Trophoblast cell (in vitro differentiated cells and primary cell): ENCODE measurements at regions not wholly inside any gene's neighbourhood (a gene's known extent, or its start where the extent isn't known, plus 50 kb on each side); places are given as distances from the start of the nearest gene placed in this dataset.

Experiments
- DNase-seq, 2 donors: peaks; one replicate each; pipeline ENCODE4 v3.0.0-alpha.2; 2016
- H2AFZ ChIP-seq: 2 replicates; pipeline ENCODE4 v1.6.1; 2013; ENCODE audit warnings: low read length, moderate library complexity, mild to moderate bottlenecking; ENCODE audit not compliant: insufficient read depth, poor library complexity
- H2AK5ac ChIP-seq: 2 replicates; pipeline ENCODE4 v1.6.1; 2013; ENCODE audit warnings: mild to moderate bottlenecking, low read length
- H2BK120ac ChIP-seq: 2 replicates; pipeline ENCODE4 v1.6.1; 2013; ENCODE audit warnings: low read length, mild to moderate bottlenecking, moderate library complexity; ENCODE audit not compliant: insufficient read depth, poor library complexity
- H2BK12ac ChIP-seq: 2 replicates; pipeline ENCODE4 v1.6.1; 2013; ENCODE audit warnings: mild to moderate bottlenecking, low read length, moderate library complexity
- H2BK5ac ChIP-seq: 2 replicates; pipeline ENCODE4 v1.6.1; 2013; ENCODE audit warnings: low read length, low read depth, moderate library complexity, mild to moderate bottlenecking; ENCODE audit not compliant: poor library complexity
- H3K14ac ChIP-seq: 2 replicates; pipeline ENCODE4 v1.6.1; 2013; ENCODE audit warnings: mild to moderate bottlenecking, low read length
- H3K18ac ChIP-seq: 2 replicates; pipeline ENCODE4 v1.6.1; 2013; ENCODE audit warnings: mild to moderate bottlenecking, low read length
- H3K23ac ChIP-seq: 2 replicates; pipeline ENCODE4 v1.6.1; 2013; ENCODE audit warnings: low read length
- H3K27ac ChIP-seq: 2 replicates; pipeline ENCODE4 v1.5.1; 2013; ENCODE audit warnings: low read depth, mild to moderate bottlenecking, inconsistent platforms, low read length, moderate library complexity
- H3K27me3 ChIP-seq: 2 replicates; pipeline ENCODE4 v1.6.1; 2013; ENCODE audit warnings: inconsistent platforms, mild to moderate bottlenecking, low read length, moderate library complexity; ENCODE audit not compliant: insufficient read depth
- H3K36me3 ChIP-seq, 2 experiments: 1 replicate in 1 of 2; 2 replicates in 1 of 2; pipeline ENCODE4 v1.6.1; 2013; ENCODE audit warnings: low read length in 2 of 2, mild to moderate bottlenecking in 2 of 2, moderate library complexity in 1 of 2; ENCODE audit not compliant: insufficient read depth in 2 of 2, control insufficient read depth in 1 of 2
- H3K4ac ChIP-seq: 2 replicates; pipeline ENCODE4 v1.6.1; 2013; ENCODE audit warnings: low read depth, mild to moderate bottlenecking, low read length, moderate library complexity
- H3K4me1 ChIP-seq, 2 experiments: 1 replicate in 1 of 2; 2 replicates in 1 of 2; pipeline ENCODE4 v1.6.1; 2013; ENCODE audit warnings: low read length in 2 of 2, mild to moderate bottlenecking in 2 of 2, moderate library complexity in 1 of 2; ENCODE audit not compliant: insufficient read depth in 2 of 2, control insufficient read depth in 1 of 2
- H3K4me2 ChIP-seq: 2 replicates; pipeline ENCODE4 v1.6.1; 2013; ENCODE audit warnings: inconsistent platforms, mild to moderate bottlenecking, low read length, moderate library complexity
- H3K4me3 ChIP-seq: 2 replicates; pipeline ENCODE4 v1.5.1; 2013; ENCODE audit warnings: mild to moderate bottlenecking, low read depth, low read length, inconsistent platforms
- H3K79me1 ChIP-seq: one replicate; pipeline ENCODE4 v1.6.1; 2013; ENCODE audit warnings: low read length
- H3K79me2 ChIP-seq: 2 replicates; pipeline ENCODE4 v1.6.1; 2013; ENCODE audit warnings: low read length, mild to moderate bottlenecking; ENCODE audit not compliant: control insufficient read depth, insufficient read depth, poor library complexity
- H3K9ac ChIP-seq: 2 replicates; pipeline ENCODE4 v1.6.1; 2013; ENCODE audit warnings: mild to moderate bottlenecking, low read length
- H3K9me3 ChIP-seq: 2 replicates; pipeline ENCODE4 v1.6.1; 2013; ENCODE audit warnings: low read depth, mild to moderate bottlenecking, control low read depth, inconsistent platforms, low read length; ENCODE audit not compliant: insufficient read depth
- H4K12ac ChIP-seq: 2 replicates; pipeline ENCODE4 v1.6.1; 2013; ENCODE audit warnings: low read depth, mild to moderate bottlenecking, low read length, moderate library complexity
- H4K8ac ChIP-seq: 2 replicates; pipeline ENCODE4 v1.6.1; 2013; ENCODE audit warnings: low read depth, mild to moderate bottlenecking, low read length, moderate library complexity
- H4K91ac ChIP-seq: one replicate; pipeline ENCODE4 v1.6.1; 2013; ENCODE audit warnings: low read depth, mild to moderate bottlenecking, low read length, moderate library complexity
- WGBS: extraction: QIAGEN DNeasy Blood & Tissue Kit; methylation state at CpG from one replicate; pipeline ENCODE4 v1.1.7; 2013; ENCODE audit warnings: missing lambda C conversion rate; ENCODE audit not compliant: insufficient read length, insufficient coverage; ENCODE audit errors: extremely low coverage; 5-methylcytosine and 5-hydroxymethylcytosine counted together

DNA sequence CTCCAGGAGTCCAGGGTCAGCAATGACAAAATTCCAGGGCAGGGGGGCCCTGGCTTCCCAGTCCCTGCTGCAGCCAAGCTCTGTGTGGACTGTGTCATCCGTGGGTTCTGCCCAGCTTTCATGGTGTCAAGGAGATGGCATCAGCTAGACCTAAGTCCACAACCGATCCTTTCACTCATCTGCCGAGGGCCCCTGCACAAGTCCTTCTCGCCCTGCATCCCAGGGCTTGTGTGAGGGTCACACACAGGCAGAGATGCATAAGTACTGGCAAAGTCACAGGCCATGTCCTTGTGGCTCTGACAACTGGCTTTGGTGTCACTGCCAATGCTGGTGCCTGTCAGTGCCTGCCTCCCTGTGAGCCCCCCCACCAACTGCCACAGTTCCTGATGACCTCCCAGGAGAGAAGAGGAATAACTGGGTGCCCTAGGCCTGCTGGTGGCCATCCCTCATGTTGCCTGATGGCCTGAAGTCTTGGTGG, 181.4 kb upstream of the CST7 start:
- Histone ChIP-seq H3K27me3 (no peaks in the 10 kb centered on the region), H3K4me3 (no peak overlapping the region), H2BK12ac (no peak overlapping the region), H2BK120ac (no peak overlapping the region), H3K79me1 (peaks cover 2% of the 10 kb centered on the region), H3K14ac (peak overlapping the region; percentile 44), H4K8ac (peak overlapping the region; percentile 9), H3K36me3 (no peaks in the 10 kb centered on the region), H3K4me2 (no peak overlapping the region), H3K9me3 (no peaks in the 10 kb centered on the region), H3K4ac (no peak overlapping the region), H3K9ac (no peak overlapping the region), H4K91ac (peak overlapping the region; percentile 30), H2AFZ (no peak overlapping the region), H3K18ac (no peak overlapping the region), H3K23ac (no peak overlapping the region), H4K12ac (no peak overlapping the region), H3K4me1 (peaks cover 14 to 24% of the 10 kb centered on the region in 2 experiments), H2BK5ac (no peak overlapping the region), H2AK5ac (no peak overlapping the region), H3K27ac (no peak overlapping the region), H3K79me2 (no peaks in the 10 kb centered on the region)
- WGBS: no CpG with 5 or more reads among the region's 4 CpGs
- DNase-seq: no peak

DNA sequence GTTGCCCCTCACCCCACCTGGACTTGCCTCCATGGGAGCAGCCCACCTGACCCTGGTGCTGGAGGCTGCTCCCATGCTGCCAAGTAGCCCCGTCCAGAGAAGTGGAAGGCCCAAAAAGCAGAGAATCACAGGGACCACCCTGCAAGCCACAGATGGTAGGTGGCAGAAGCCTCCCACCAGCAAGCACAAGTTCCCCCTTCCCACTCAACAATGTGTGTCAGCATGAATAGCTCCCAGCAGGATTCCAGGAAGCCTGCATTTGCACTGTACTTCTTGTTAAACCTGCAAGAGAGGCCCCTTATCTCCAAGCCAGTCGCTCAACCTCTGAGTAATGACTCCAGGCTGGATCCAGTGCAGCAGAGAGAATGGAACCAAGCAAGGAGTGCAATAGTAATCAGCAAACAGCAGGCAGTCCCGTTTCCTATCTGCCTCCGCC, 180.8 kb upstream of the CST7 start:
- Histone ChIP-seq H4K8ac (peak overlapping the region; percentile 9), H3K14ac (no peak overlapping the region), H2BK12ac (no peak overlapping the region), H2BK5ac (no peak overlapping the region), H3K4me2 (no peak overlapping the region), H3K27me3 (no peaks in the 10 kb centered on the region), H4K12ac (no peak overlapping the region), H2AFZ (no peak overlapping the region), H3K4me1 (peaks cover 14 to 28% of the 10 kb centered on the region in 2 experiments), H3K23ac (no peak overlapping the region), H3K79me1 (peaks cover 2% of the 10 kb centered on the region), H4K91ac (peak overlapping the region; percentile 30), H3K9me3 (no peaks in the 10 kb centered on the region), H3K4me3 (no peak overlapping the region), H3K27ac (no peak overlapping the region), H2BK120ac (no peak overlapping the region), H3K79me2 (no peaks in the 10 kb centered on the region), H3K36me3 (no peaks in the 10 kb centered on the region), H3K9ac (no peak overlapping the region), H2AK5ac (no peak overlapping the region), H3K4ac (no peak overlapping the region), H3K18ac (no peak overlapping the region)
- DNase-seq: peak; percentile 25 to 72
- no CpG with 5 or more reads among the region's 4 CpGs for WGBS

DNA sequence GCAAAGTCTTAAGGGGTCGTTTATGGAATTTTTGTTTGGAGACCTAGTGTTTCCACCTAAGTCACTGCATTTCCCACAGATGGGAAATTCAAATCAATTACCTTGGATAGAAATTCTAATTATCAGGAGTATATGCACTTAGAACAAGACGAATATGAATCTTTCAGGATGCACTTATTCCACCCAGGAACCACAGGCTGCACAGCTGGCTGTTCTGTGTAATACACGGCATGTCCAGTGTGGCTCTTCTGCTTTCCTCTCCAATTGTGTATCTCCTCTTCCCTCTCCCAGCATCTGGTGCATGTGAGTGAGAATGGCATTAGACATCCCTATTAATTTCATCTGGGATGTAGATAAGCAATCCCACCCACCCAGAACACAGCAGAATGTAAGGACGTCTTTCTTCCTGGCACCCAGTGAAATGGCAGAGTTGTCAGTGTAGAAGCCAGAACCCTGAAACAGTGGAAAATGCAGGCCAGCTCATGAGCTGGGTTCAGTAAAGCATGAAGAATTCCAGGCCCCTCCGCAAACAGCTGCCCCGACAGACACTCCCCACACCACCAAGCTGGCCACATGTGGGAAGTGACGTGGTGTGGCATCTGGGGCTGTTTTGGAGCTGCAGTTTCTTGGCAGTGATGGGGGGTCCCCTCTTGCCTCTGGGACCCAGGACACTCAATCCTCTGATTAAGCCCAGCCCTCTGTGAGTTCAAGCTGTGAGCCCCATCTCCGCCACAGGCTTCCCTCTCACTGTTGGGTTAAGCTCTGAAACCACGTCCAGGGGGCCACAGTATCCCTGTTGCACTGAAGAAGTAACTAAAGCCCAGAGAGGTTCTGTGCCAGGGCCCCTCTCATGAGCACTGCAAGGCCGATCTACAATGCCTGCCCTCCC, 180.1 kb upstream of the CST7 start:
- Histone ChIP-seq H3K18ac (no peak overlapping the region), H3K4me2 (no peak overlapping the region), H2AFZ (no peak overlapping the region), H3K27ac (no peak overlapping the region), H3K9me3 (no peaks in the 10 kb centered on the region), H4K8ac (no peak overlapping the region), H2AK5ac (no peak overlapping the region), H2BK12ac (no peak overlapping the region), H3K4ac (no peak overlapping the region), H3K27me3 (no peaks in the 10 kb centered on the region), H4K12ac (no peak overlapping the region), H3K4me1 (peaks cover 16 to 30% of the 10 kb centered on the region in 2 experiments), H3K4me3 (no peak overlapping the region), H2BK5ac (no peak overlapping the region), H3K79me2 (no peaks in the 10 kb centered on the region), H3K14ac (no peak overlapping the region), H3K79me1 (peaks cover 2% of the 10 kb centered on the region), H3K36me3 (no peaks in the 10 kb centered on the region), H4K91ac (no peak overlapping the region), H3K9ac (no peak overlapping the region), H3K23ac (no peak overlapping the region), H2BK120ac (no peak overlapping the region)
- DNase-seq: no peak
- WGBS: no CpG with 5 or more reads among the region's 10 CpGs

- Histone ChIP-seq H2AK5ac (no peak overlapping the region), H3K4ac (no peak overlapping the region), H3K79me1 (peaks cover 2% of the 10 kb centered on the region), H3K9ac (no peak overlapping the region), H4K91ac (no peak overlapping the region), H4K8ac (no peak overlapping the region), H3K27me3 (no peaks in the 10 kb centered on the region), H2BK5ac (no peak overlapping the region), H3K36me3 (no peaks in the 10 kb centered on the region), H2AFZ (no peak overlapping the region), H3K9me3 (no peaks in the 10 kb centered on the region), H4K12ac (no peak overlapping the region), H3K4me3 (no peak overlapping the region), H3K23ac (no peak overlapping the region), H3K4me2 (no peak overlapping the region), H3K79me2 (no peaks in the 10 kb centered on the region), H2BK12ac (no peak overlapping the region), H3K27ac (no peak overlapping the region), H3K18ac (no peak overlapping the region), H3K14ac (no peak overlapping the region), H2BK120ac (no peak overlapping the region), H3K4me1 (peaks cover 17 to 31% of the 10 kb centered on the region in 2 experiments)
- WGBS: no CpG with 5 or more reads among the region's 18 CpGs
- no peak for DNase-seq
Measured at GRCh38 chr20:24769878-24770627, 179.0 kb upstream of the CST7 start.
